OCI-LY7 (cell line): ENCODE measurements at regions not wholly inside any gene's neighbourhood (a gene's known extent, or its start where the extent isn't known, plus 50 kb on each side); places are given as distances from the start of the nearest gene placed in this dataset.
"Not testable (repeated sequence)": the region's sequence is repeated elsewhere in the genome, so short reads cannot be mapped to it uniquely, and the experiment has no call there.

Experiments
- BruUV-seq: library from RNA; stranded (reverse); fragments of 400-500 nt; replicated peaks from 2 replicates; lab custom pipeline; 2021; lab: Mats Ljungman, UMichigan
- CTCF ChIA-PET: fragments of 300-600 bp; sonication (Branson Sonifier 250); formaldehyde crosslinking; loops from one replicate; lab custom pipeline; 2022; ENCODE audit warnings: antibody characterized with exemption; ENCODE audit not compliant: unreplicated experiment; lab: Charles Lee
- POLR2A ChIA-PET: fragments of 300-600 bp; sonication (Branson Sonifier 250); formaldehyde crosslinking; loops from one replicate; lab custom pipeline; 2022; ENCODE audit warnings: antibody characterized with exemption; lab: Charles Lee
- DNase-seq: peaks from one replicate; pipeline ENCODE4 v3.0.0-alpha.2; 2015; ENCODE audit warnings: low spot score
- H2AFZ ChIP-seq: fragments of 200-600 bp; sonication (generic), shearing (Covaris generic); 2 replicates; pipeline ENCODE4 v1.6.1; 2014; ENCODE audit warnings: mild to moderate bottlenecking, antibody characterized with exemption, low read length, moderate library complexity
- H3K27ac ChIP-seq: fragments of 200-600 bp; sonication (generic); 2 replicates; pipeline ENCODE4 v1.5.1; 2014; ENCODE audit warnings: mixed run types, low read depth, mild to moderate bottlenecking, moderate library complexity, low read length, inconsistent platforms; ENCODE audit not compliant: poor library complexity, severe bottlenecking
- H3K36me3 ChIP-seq: fragments of 200-600 bp; sonication (generic); 2 replicates; pipeline ENCODE4 v1.6.1; 2014; ENCODE audit warnings: mild to moderate bottlenecking, antibody characterized with exemption, low read length, moderate library complexity, mixed read lengths; ENCODE audit not compliant: insufficient read depth
- H3K4me1 ChIP-seq: fragments of 200-600 bp; sonication (generic); 2 replicates; pipeline ENCODE4 v1.5.1; 2014; ENCODE audit warnings: mild to moderate bottlenecking, low read length; ENCODE audit not compliant: insufficient read depth, poor library complexity, severe bottlenecking
- H3K4me2 ChIP-seq: fragments of 200-600 bp; sonication (generic); 2 replicates; pipeline ENCODE4 v1.6.1; 2014; ENCODE audit warnings: mild to moderate bottlenecking, low read length
- H3K4me3 ChIP-seq: fragments of 200-600 bp; sonication (generic); 2 replicates; pipeline ENCODE4 v1.5.1; 2014; ENCODE audit warnings: mild to moderate bottlenecking, low read depth, low read length; ENCODE audit not compliant: poor library complexity, severe bottlenecking
- H3K79me2 ChIP-seq: fragments of 200-600 bp; sonication (generic); 2 replicates; pipeline ENCODE4 v1.6.1; 2016; ENCODE audit warnings: low read depth, mild to moderate bottlenecking, low read length, moderate library complexity, mixed read lengths; ENCODE audit not compliant: insufficient read depth
- H3K9me2 ChIP-seq: fragments of 200-600 bp; sonication (generic); 2 replicates; pipeline ENCODE4 v1.6.1; 2016; ENCODE audit warnings: mild to moderate bottlenecking, low read length, mixed read lengths; ENCODE audit not compliant: insufficient read depth
- H3K9me3 ChIP-seq: fragments of 200-600 bp; sonication (generic); 2 replicates; pipeline ENCODE4 v1.6.1; 2014; ENCODE audit warnings: mild to moderate bottlenecking, mixed run types, low read length, mixed read lengths
- H4K20me1 ChIP-seq: fragments of 200-600 bp; sonication (generic); 2 replicates; pipeline ENCODE4 v1.6.1; 2014; ENCODE audit warnings: mild to moderate bottlenecking, antibody characterized with exemption, low read length, moderate library complexity, mixed read lengths; ENCODE audit not compliant: insufficient read depth
- CTCF ChIP-seq: fragments of 200-600 bp; sonication (generic); conservative IDR thresholded peaks from 2 replicates; pipeline ENCODE4 v1.5.1; 2014; ENCODE audit warnings: mild to moderate bottlenecking, antibody characterized with exemption, low read length, moderate library complexity, mixed read lengths
- EZH2phosphoT487 ChIP-seq: fragments of 200-600 bp; sonication (generic); IDR thresholded peaks from 2 replicates; pipeline ENCODE4 v1.6.1; 2018; ENCODE audit warnings: low read depth, borderline replicate concordance, mild to moderate bottlenecking, mixed run types, antibody characterized with exemption, low read length, moderate library complexity, mixed read lengths
- intact Hi-C: fragments of 100-400 bp; cut with micrococcal nuclease; formaldehyde crosslinking; loops from one replicate; pipeline ENCODE4 v1.10.0; 2022; ENCODE audit not compliant: unreplicated experiment

GRCh38 chr2:220815698-220816097, 756.4 kb downstream of the EPHA4 start:
- Histone ChIP-seq H3K4me2 (no peak overlapping the region), H3K9me2 (no peaks in the 10 kb centered on the region), H3K9me3 (no peaks in the 10 kb centered on the region), H3K79me2 (no peaks in the 10 kb centered on the region), H3K4me1 (no peaks in the 10 kb centered on the region), H3K27ac (no peak overlapping the region), H2AFZ (no peak overlapping the region), H4K20me1 (no peaks in the 10 kb centered on the region), H3K4me3 (no peak overlapping the region), H3K36me3 (no peaks in the 10 kb centered on the region)
- no TSS peak for BruUV-seq
- POLR2A ChIA-PET, result no interaction called here
- no peak for TF ChIP-seq EZH2phosphoT487
- no peak for TF ChIP-seq CTCF
- intact Hi-C loops, result no loop called here
- CTCF ChIA-PET, result interaction anchor here (0.6 kb wide), 1 partner anchor 734 kb away, joined by 3 read pairs; no protein-coding TSS in a partner anchor
- DNase-seq, result no peak

GRCh38 chr2:220821683-220822082, 750.4 kb downstream of the EPHA4 start:
- no peak overlapping the region for H3K4me2 ChIP-seq
- H3K27ac ChIP-seq, result no peak overlapping the region
- TF ChIP-seq EZH2phosphoT487 (no peak), CTCF (no peak)
- H3K9me3 ChIP-seq, result no peaks in the 10 kb centered on the region
- H3K4me3 ChIP-seq, result no peak overlapping the region
- no peaks in the 10 kb centered on the region for H3K4me1 ChIP-seq
- H3K9me2 ChIP-seq, result no peaks in the 10 kb centered on the region
- POLR2A ChIA-PET, result no interaction called here
- BruUV-seq, result no TSS peak
- no peaks in the 10 kb centered on the region for H4K20me1 ChIP-seq
- no peak for DNase-seq
- H2AFZ ChIP-seq, result no peak overlapping the region
- CTCF ChIA-PET, result no interaction called here
- no peaks in the 10 kb centered on the region for H3K79me2 ChIP-seq
- H3K36me3 ChIP-seq, result no peaks in the 10 kb centered on the region
- intact Hi-C loops, result no loop called here

- CTCF ChIA-PET, H3K9me3 ChIP-seq, H3K79me2 ChIP-seq, H4K20me1 ChIP-seq, H3K27ac ChIP-seq, H2AFZ ChIP-seq, H3K4me1 ChIP-seq, POLR2A ChIA-PET, H3K4me2 ChIP-seq, H3K9me2 ChIP-seq, H3K4me3 ChIP-seq, DNase-seq, H3K36me3 ChIP-seq, intact Hi-C loops, BruUV-seq: not testable (repeated sequence)
Measured at GRCh38 chr2:220823590-220823989, 748.5 kb downstream of the EPHA4 start.
